B cell (primary cell): ENCODE measurements at regions not wholly inside any gene's neighbourhood (a gene's known extent, or its start where the extent isn't known, plus 50 kb on each side); places are given as distances from the start of the nearest gene placed in this dataset.

Experiments used
- ATAC-seq: fragments of 200-7000 bp; cut with Tn5 transposase; one replicate; pipeline ENCODE4 v1.10.0; 2021; ENCODE audit warnings: low read depth, mild to moderate bottlenecking, moderate number of reproducible peaks, moderate library complexity
- CTCF ChIA-PET: fragments of 350-600 bp; sonication (Branson Sonifier 250); formaldehyde crosslinking; loops from one replicate; lab custom pipeline; 2021; ENCODE audit warnings: antibody characterized with exemption, inconsistent platforms; lab: Charles Lee
- POLR2A ChIA-PET: fragments of 350-600 bp; sonication (Branson Sonifier 250); formaldehyde crosslinking; loops from one replicate; lab custom pipeline; 2021; ENCODE audit warnings: antibody characterized with exemption; lab: Charles Lee
- DNase-seq: peaks from one replicate; pipeline ENCODE4 v3.0.0; 2013
- H2AFZ ChIP-seq: 2 replicates; pipeline ENCODE4 v1.6.1; 2012; ENCODE audit warnings: mild to moderate bottlenecking, low read depth, low read length; ENCODE audit not compliant: insufficient read depth, poor library complexity, severe bottlenecking
- H3K27ac ChIP-seq, 2 donors: 1 replicate in 1 of 2; 2 replicates in 1 of 2; pipeline ENCODE4 v1.5.1; 2012 to 2013; ENCODE audit warnings: low read length in 2 of 2, mild to moderate bottlenecking in 2 of 2, moderate library complexity in 1 of 2
- H3K27me3 ChIP-seq, 4 experiments: fragments of 200-600 bp in 1 of 4; sonication (generic) in 1 of 4; replicated peaks in 1 of 4; 1 replicate in 2 of 4; 2 replicates in 2 of 4; pipeline versions ENCODE4 v1.6.1 to v1.7.0; 2013 to 2016; ENCODE audit warnings: low read length in 3 of 4, mild to moderate bottlenecking in 2 of 4, mixed read lengths in 1 of 4, moderate library complexity in 1 of 4; ENCODE audit not compliant: insufficient read depth in 4 of 4, control insufficient read depth in 3 of 4; ENCODE audit errors: control extremely low read depth in 1 of 4
- H3K36me3 ChIP-seq, 2 experiments: replicated peaks in 1 of 2; 1 replicate in 1 of 2; 2 replicates in 1 of 2; pipeline versions ENCODE4 v1.6.1 to v1.7.1; 2013; ENCODE audit warnings: low read length in 1 of 2; ENCODE audit not compliant: insufficient read depth in 2 of 2, control insufficient read depth in 1 of 2; ENCODE audit errors: control extremely low read depth in 1 of 2, extremely low read depth in 1 of 2
- H3K4me1 ChIP-seq, 2 donors: fragments of 200-600 bp in 1 of 2; sonication (generic) in 1 of 2; 1 replicate in 1 of 2; 2 replicates in 1 of 2; pipeline versions ENCODE4 v1.5.1 to v1.6.1; 2013 to 2017; ENCODE audit warnings: low read length in 2 of 2; ENCODE audit not compliant: control insufficient read depth in 2 of 2, insufficient read depth in 2 of 2
- H3K4me2 ChIP-seq: replicated peaks from 2 replicates; pipeline ENCODE3; 2012; ENCODE audit warnings: mild to moderate bottlenecking, low read depth, low read length; ENCODE audit not compliant: poor library complexity, severe bottlenecking
- H3K4me3 ChIP-seq, 5 experiments: fragments of 200-600 bp in 1 of 5; sonication (generic) in 1 of 5; 1 replicate in 3 of 5; 2 replicates in 2 of 5; pipeline versions ENCODE4 v1.5.1 to v1.7.0; 2011 to 2016; ENCODE audit warnings: low read length in 4 of 5, mild to moderate bottlenecking in 4 of 5, low read depth in 2 of 5, control low read depth in 1 of 5, moderate library complexity in 1 of 5; ENCODE audit not compliant: insufficient read depth in 1 of 5; ENCODE audit errors: control extremely low read depth in 1 of 5, extremely low read depth in 1 of 5
- H3K79me2 ChIP-seq: fragments of 200-600 bp; sonication (generic); one replicate; pipeline ENCODE4 v1.6.0; 2016; ENCODE audit warnings: low read length; ENCODE audit not compliant: control insufficient read depth, insufficient read depth
- H3K9ac ChIP-seq: fragments of 200-600 bp; sonication (generic); 2 replicates; pipeline ENCODE4 v1.6.1; 2017; ENCODE audit warnings: mild to moderate bottlenecking, low read length, moderate library complexity
- H3K9me3 ChIP-seq, 3 donors: one replicate each; pipeline versions ENCODE4 v1.6.1 to v1.7.1; 2013; ENCODE audit warnings: low read length in 2 of 3; ENCODE audit not compliant: control insufficient read depth in 2 of 3, insufficient read depth in 1 of 3; ENCODE audit errors: control extremely low read depth in 1 of 3
- H4K20me1 ChIP-seq: 2 replicates; pipeline ENCODE4 v1.6.0; 2012; ENCODE audit warnings: mild to moderate bottlenecking, low read length; ENCODE audit not compliant: insufficient read depth, control insufficient read depth, poor library complexity, severe bottlenecking
- H3K27ac Mint-ChIP-seq: one replicate; pipeline ENCODE4 v1.8.0; 2021; ENCODE audit warnings: mixed read lengths
- H3K27me3 Mint-ChIP-seq: one replicate; pipeline ENCODE4 v1.8.0; 2021; ENCODE audit warnings: mixed read lengths
- H3K4me1 Mint-ChIP-seq: one replicate; pipeline ENCODE4 v1.8.0; 2021; ENCODE audit warnings: mixed read lengths
- H3K4me3 Mint-ChIP-seq: one replicate; pipeline ENCODE4 v1.8.0; 2021; ENCODE audit warnings: mixed read lengths
- H3K9me3 Mint-ChIP-seq: one replicate; pipeline ENCODE4 v1.8.0; 2022; ENCODE audit warnings: mixed read lengths; ENCODE audit not compliant: insufficient read depth
- EZH2 ChIP-seq: IDR thresholded peaks from 2 replicates; pipeline ENCODE4 v1.6.1; 2012; ENCODE audit warnings: borderline replicate concordance, low read depth, mild to moderate bottlenecking, moderate library complexity, low read length; ENCODE audit not compliant: insufficient read depth, poor library complexity, severe bottlenecking
- WGBS: methylation state at CpG from one replicate; pipeline ENCODE4 v1.1.5; 2013; ENCODE audit warnings: missing lambda C conversion rate; ENCODE audit not compliant: insufficient coverage; 5-methylcytosine and 5-hydroxymethylcytosine counted together
- intact Hi-C: fragments of 100-400 bp; cut with micrococcal nuclease; formaldehyde crosslinking; loops from one replicate; pipeline ENCODE4 v1.10.0; 2022
- TF ChIP-seq, protein P1 (sequence below): fragments of 200-600 bp; IDR thresholded peaks from one replicate; pipeline ENCODE4 v1.8.0; 2022; ENCODE audit warnings: antibody characterized with exemption, mild to moderate bottlenecking

- TF ChIP-seq, protein P1, sequence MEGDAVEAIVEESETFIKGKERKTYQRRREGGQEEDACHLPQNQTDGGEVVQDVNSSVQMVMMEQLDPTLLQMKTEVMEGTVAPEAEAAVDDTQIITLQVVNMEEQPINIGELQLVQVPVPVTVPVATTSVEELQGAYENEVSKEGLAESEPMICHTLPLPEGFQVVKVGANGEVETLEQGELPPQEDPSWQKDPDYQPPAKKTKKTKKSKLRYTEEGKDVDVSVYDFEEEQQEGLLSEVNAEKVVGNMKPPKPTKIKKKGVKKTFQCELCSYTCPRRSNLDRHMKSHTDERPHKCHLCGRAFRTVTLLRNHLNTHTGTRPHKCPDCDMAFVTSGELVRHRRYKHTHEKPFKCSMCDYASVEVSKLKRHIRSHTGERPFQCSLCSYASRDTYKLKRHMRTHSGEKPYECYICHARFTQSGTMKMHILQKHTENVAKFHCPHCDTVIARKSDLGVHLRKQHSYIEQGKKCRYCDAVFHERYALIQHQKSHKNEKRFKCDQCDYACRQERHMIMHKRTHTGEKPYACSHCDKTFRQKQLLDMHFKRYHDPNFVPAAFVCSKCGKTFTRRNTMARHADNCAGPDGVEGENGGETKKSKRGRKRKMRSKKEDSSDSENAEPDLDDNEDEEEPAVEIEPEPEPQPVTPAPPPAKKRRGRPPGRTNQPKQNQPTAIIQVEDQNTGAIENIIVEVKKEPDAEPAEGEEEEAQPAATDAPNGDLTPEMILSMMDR: no peak
- no peak for TF ChIP-seq EZH2
- 90% methylated on average over 3 of the region's 6 CpGs for WGBS
- no peaks in the 10 kb centered on the region for H3K9me3 ChIP-seq
- no peak overlapping the region for H3K4me2 ChIP-seq
- no peak overlapping the region for H2AFZ ChIP-seq
- ChIA-PET CTCF (no interaction called here), POLR2A (no interaction called here)
- DNase-seq (no peak), ATAC-seq (no peak)
- no peaks in the 10 kb centered on the region for H3K27me3 Mint-ChIP-seq
- peaks cover 3 to 4% of the 10 kb centered on the region in 2 donors for H3K4me1 ChIP-seq
- H3K27ac ChIP-seq: no peak overlapping the region
- H3K4me3 Mint-ChIP-seq: no peak overlapping the region
- H3K4me1 Mint-ChIP-seq: peaks cover 8% of the 10 kb centered on the region
- H3K9ac ChIP-seq: no peak overlapping the region
- no peaks in the 10 kb centered on the region for H3K36me3 ChIP-seq
- no peaks in the 10 kb centered on the region for H3K9me3 Mint-ChIP-seq
- no peak overlapping the region for H3K27ac Mint-ChIP-seq
- H3K79me2 ChIP-seq: no peaks in the 10 kb centered on the region
- intact Hi-C loops: no loop called here
- no peaks in the 10 kb centered on the region for H3K27me3 ChIP-seq
- no peaks in the 10 kb centered on the region for H4K20me1 ChIP-seq
- no peak overlapping the region for H3K4me3 ChIP-seq
Measured at GRCh38 chr6:14549304-14549770, 431.8 kb downstream of the CD83 start.

DNA sequence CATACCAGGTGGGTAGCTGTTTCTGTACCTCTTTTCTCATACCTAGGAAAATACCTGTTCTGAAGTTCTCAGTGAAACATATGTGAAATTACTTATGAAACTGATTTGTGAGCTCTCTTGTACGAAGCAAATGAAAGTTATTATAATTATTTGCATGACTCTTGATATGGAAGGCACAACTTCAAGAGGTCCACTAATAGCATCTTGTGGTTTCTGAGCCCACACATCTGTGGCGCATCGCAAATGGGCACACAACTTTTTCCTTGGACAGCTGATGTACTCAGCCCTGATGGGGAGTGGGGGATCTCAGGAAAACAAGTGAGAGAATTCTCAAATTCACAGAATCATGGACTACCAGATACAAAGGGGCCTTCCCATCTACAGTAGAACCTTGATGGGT is 432.3 kb downstream of the CD83 start:
- H3K4me3 Mint-ChIP-seq: no peak overlapping the region

More for the DNA sequence above, 432.3 kb downstream of the CD83 start:
- Histone ChIP-seq H3K36me3 (no peaks in the 10 kb centered on the region), H3K9me3 (no peaks in the 10 kb centered on the region), H3K79me2 (no peaks in the 10 kb centered on the region), H4K20me1 (no peaks in the 10 kb centered on the region), H2AFZ (no peak overlapping the region), H3K27me3 (no peaks in the 10 kb centered on the region), H3K4me3 (no peak overlapping the region), H3K4me2 (no peak overlapping the region), H3K4me1 (peaks cover 0 to under 1% of the 10 kb centered on the region in 2 donors), H3K27ac (no peak overlapping the region), H3K9ac (no peak overlapping the region)
- Mint-ChIP-seq H3K4me1 (peaks cover 3% of the 10 kb centered on the region), H3K27ac (no peak overlapping the region), H3K27me3 (no peaks in the 10 kb centered on the region), H3K9me3 (no peaks in the 10 kb centered on the region)
- ATAC-seq (no peak), DNase-seq (no peak)
- POLR2A ChIA-PET: no interaction called here
- intact Hi-C loops: no loop called here
- no peak for TF ChIP-seq EZH2
- TF ChIP-seq, protein P1: no peak
- no CpG with 5 or more reads among the region's 3 CpGs for WGBS
- CTCF ChIA-PET: no interaction called here
